ENCODE measurements at regions not wholly inside any gene's neighbourhood (a gene's known extent, or its start where the extent isn't known, plus 50 kb on each side); places are given as distances from the start of the nearest gene placed in this dataset.
"Not testable (repeated sequence)": the region's sequence is repeated elsewhere in the genome, so short reads cannot be mapped to it uniquely, and the experiment has no call there.

GRCh38 chr22:12815397-12816036, 2712.5 kb upstream of the OR11H1 start:
- in situ Hi-C loops (cut with HindIII; ENCODE audit: low pct_unique_long_range_greater_than_20kb, low sequenced_read_pairs), result not testable (repeated sequence)
- peak; percentile 14 to 75 for DNase-seq (ENCODE audit: low read depth in 1 of 2, low spot score in 1 of 2)

Measured in T47D (cell line).